ENCODE measurements at regions not wholly inside any gene's neighbourhood (a gene's known extent, or its start where the extent isn't known, plus 50 kb on each side); places are given as distances from the start of the nearest gene placed in this dataset.

DNA sequence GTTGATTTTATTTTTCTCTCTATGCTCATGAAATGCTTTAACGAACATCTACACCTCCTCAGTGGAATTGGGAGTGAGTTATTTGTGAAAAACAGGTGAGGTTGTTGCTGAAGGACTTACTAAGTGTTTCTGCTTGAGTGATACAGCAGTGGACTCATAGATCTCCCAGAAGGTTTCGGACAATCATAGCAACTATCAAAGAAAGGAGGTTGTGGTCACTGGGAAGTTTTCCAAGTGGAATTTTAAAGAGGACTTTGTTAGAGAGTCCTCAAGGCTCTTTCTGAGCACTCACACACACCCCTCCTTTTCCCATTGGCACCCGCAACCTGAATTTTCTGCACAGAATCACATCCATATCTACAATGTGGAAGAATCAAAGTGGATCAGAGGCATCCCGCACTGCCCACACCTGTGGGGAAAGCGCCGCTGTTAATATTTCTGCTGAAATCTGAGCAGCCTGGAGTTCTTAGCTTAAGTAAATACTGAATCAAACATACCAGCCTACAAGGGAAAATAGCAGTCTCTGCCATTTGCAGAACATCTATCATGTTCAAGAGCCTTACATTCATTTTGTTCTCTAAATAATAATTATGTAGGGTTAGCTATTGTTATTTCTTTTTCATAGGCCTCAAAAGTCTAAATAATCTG is 719.4 kb downstream of the DIAPH3 start:
- TF ChIP-seq EZH2 (IDR thresholded peaks at IDR 0.05; ENCODE audit: low read length, unreplicated experiment), result no peak
- TF ChIP-seq, protein P1, sequence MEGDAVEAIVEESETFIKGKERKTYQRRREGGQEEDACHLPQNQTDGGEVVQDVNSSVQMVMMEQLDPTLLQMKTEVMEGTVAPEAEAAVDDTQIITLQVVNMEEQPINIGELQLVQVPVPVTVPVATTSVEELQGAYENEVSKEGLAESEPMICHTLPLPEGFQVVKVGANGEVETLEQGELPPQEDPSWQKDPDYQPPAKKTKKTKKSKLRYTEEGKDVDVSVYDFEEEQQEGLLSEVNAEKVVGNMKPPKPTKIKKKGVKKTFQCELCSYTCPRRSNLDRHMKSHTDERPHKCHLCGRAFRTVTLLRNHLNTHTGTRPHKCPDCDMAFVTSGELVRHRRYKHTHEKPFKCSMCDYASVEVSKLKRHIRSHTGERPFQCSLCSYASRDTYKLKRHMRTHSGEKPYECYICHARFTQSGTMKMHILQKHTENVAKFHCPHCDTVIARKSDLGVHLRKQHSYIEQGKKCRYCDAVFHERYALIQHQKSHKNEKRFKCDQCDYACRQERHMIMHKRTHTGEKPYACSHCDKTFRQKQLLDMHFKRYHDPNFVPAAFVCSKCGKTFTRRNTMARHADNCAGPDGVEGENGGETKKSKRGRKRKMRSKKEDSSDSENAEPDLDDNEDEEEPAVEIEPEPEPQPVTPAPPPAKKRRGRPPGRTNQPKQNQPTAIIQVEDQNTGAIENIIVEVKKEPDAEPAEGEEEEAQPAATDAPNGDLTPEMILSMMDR (conservative IDR thresholded peaks at IDR 0.05; ENCODE audit: low read depth, low read length), result no peak
- TF ChIP-seq EZH2phosphoT487 (IDR thresholded peaks at IDR 0.05; ENCODE audit: borderline replicate concordance, low read length), result no peak
